ENCODE measurements at regions not wholly inside any gene's neighbourhood (a gene's known extent, or its start where the extent isn't known, plus 50 kb on each side); places are given as distances from the start of the nearest gene placed in this dataset.
"Not testable (repeated sequence)": the region's sequence is repeated elsewhere in the genome, so short reads cannot be mapped to it uniquely, and the experiment has no call there.

DNA sequence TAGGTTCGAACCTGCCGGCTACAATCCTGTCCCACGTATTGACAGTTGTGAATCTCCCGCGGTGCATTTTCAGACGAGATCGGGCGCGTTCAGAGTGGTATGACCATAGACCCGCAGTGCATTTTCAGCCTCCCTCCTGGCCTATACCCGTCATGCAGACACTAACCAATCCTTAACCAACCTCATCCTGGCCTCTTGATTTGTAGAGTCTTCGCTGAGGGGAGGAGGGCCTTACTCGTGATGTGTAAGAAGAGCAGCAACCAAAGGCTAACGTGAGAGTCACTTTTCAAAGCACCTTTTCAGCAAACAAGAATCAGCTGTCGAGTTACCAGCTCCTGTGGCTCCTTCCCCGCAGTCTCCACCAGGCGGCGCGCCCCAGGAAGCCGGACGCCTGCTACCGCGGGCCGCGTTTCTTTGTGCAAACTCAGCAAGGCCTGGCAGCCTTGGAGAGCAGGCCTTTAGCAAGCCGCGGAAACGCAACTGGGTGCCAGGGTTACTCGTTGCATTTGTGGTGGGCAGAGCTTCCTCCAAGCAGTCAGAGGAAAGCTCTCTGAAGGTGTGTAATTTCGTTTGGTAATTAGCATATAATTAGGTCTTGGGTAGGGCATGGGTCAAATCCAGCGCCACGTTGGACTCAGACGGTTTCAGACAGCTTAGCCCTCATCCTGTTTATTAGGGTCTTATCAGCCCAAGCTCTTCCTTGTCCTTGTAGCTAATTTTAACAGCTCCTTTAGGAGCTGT, 139.8 kb downstream of the OR2B2 start:
- DNase-seq (ENCODE audit: low spot score): peak; percentile 87

DNA sequence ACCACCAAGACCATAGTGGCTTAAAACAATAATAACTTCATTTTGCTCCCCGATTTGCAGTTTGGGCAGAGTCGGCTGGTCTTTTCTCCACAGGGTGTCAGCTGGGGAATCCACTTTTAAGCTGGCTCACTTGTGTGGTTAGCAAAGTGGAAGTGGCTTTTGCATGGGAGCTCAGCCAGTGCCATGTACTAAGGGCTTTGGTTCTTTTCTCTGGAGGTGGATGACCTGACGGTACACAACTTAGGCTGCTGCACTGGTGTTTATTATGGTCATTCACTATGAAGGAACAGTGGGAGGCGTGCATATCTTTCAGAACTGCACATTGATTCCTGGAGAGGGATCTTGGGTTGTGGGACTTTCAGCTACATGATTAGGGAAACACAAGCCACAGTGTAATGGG, 141.0 kb downstream of the OR2B2 start:
- no peak for DNase-seq (ENCODE audit: low spot score)

- DNase-seq (ENCODE audit: low spot score): no peak
These were observed 141.5 kb downstream of the OR2B2 start for GRCh38 chr6:27770724-27771123.

- DNase-seq (ENCODE audit: low spot score): no peak
These were observed 143.6 kb downstream of the OR2B2 start for GRCh38 chr6:27768556-27768955.

GRCh38 chr6:27767851-27768250, 144.3 kb downstream of the OR2B2 start:
- no peak for DNase-seq (ENCODE audit: low spot score)

- DNase-seq (ENCODE audit: low spot score): no peak
These were observed 145.8 kb downstream of the OR2B2 start for GRCh38 chr6:27766405-27766804.

DNA sequence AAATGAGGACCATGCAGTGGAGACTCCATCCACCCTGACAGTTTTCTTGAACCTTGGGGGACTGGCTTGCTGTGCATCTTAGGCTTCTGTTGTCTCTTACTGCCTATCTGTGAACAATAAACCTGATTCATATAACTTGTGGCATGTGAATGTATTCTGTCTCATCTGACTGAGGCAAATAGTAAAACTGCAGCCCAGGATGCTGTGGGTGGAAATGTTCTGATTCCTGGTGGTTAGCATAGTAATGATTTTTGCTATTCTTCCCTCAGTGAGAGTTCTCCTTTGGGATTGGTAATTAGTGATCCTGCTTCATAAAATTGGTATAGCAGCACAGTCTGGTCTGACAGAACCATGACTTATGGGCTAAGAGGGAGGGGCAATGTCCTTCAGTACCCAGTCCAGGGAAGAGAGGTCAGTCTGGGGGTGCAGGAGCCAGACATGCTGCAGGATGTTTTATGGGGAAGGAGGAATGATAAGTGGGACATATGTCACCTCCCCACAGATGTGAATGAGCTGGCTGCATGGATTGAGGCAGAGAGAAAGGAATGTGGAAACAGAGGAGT, 147.1 kb downstream of the OR2B2 start:
- DNase-seq (ENCODE audit: low spot score): no peak

- no peak for DNase-seq (ENCODE audit: low spot score)
These were observed 150.8 kb downstream of the OR2B2 start for GRCh38 chr6:27761391-27761790.

GRCh38 chr6:27760464-27760863, 151.7 kb downstream of the OR2B2 start:
- no peak for DNase-seq (ENCODE audit: low spot score)

GRCh38 chr6:27759930-27760329, 152.3 kb downstream of the OR2B2 start:
- DNase-seq (ENCODE audit: low spot score): no peak

DNA sequence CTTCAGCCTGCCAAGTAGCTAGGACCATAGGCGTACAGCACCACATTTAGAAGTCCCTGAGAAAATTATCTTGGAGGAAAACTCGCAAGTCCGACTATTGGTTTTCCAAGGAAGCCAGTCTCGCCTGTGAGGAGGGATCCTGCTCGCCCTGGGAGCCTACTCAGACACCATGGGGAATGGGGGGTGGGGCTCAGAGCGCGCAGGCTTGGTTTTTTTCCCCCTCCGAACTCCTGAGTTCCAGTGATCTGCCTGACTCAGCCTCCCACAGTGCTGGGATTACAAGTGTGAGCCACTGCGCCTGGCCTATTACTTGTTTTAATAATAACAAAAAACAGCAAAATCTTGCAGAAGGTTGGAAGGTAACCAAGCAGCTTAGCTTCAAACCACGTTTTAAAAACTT, 153.7 kb downstream of the OR2B2 start:
- DNase-seq (ENCODE audit: low spot score): no peak

DNA sequence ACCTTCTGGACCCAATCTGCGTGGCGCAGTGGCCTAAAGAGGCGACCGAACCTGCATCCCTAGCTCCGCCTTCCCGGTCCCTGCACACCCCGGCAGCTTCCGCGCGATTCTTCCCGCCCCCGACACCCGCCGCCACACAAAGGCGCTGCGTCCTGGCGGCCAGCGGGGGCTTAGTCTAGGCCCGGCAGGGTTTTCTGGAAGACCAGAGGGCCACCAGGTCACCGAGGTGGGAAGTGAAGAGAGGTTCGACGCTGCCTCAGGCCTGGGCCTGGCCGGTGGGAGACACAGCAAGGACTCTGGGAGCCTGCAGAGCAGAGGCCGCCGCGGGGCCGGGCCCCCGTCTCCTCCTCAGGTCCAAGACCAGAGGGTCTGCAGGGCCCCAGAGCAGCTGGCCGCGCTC, 154.9 kb downstream of the OR2B2 start:
- peak; percentile 59 for DNase-seq (ENCODE audit: low spot score)

DNA sequence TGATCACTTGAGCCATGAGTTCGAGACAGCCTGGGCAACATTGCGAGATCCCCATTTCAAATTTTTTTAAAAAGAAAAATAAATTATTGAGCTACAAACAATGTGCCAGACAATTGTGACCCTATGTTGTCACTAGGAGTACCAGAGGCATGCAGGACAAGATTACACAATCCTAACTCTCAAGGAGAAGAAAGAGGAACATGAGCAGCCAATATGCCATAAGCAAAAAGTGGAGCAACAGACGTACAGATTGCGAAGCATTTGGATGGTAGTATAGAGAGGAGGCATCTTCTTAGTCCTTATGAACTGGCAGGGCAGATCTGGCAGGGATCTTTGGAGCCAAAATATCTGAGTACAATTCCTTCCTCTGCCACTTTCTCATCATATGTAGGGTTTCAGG, 156.4 kb downstream of the OR2B2 start:
- no peak for DNase-seq (ENCODE audit: low spot score)

DNA sequence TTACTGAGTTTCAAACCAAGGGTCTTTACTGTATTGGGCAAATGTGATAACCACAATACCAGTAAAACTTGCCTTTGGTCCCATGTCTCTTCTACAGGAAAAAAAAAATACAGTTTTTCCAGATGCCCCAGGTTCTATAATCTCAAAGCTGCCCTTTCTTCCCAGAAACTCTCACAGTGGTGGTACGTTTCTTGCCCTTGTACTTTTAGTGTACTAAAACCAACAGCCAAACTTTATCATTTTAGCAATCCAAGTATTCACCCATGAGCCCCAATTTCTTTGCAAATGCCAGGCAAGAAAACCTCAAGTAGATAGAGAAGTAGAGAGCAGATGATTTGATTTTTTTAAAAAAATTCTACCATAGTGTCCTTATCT, 157.8 kb downstream of the OR2B2 start:
- no peak for DNase-seq (ENCODE audit: low spot score)

GRCh38 chr6:27753668-27754407, 158.4 kb downstream of the OR2B2 start:
- DNase-seq (ENCODE audit: low spot score): peak; percentile 95

DNA sequence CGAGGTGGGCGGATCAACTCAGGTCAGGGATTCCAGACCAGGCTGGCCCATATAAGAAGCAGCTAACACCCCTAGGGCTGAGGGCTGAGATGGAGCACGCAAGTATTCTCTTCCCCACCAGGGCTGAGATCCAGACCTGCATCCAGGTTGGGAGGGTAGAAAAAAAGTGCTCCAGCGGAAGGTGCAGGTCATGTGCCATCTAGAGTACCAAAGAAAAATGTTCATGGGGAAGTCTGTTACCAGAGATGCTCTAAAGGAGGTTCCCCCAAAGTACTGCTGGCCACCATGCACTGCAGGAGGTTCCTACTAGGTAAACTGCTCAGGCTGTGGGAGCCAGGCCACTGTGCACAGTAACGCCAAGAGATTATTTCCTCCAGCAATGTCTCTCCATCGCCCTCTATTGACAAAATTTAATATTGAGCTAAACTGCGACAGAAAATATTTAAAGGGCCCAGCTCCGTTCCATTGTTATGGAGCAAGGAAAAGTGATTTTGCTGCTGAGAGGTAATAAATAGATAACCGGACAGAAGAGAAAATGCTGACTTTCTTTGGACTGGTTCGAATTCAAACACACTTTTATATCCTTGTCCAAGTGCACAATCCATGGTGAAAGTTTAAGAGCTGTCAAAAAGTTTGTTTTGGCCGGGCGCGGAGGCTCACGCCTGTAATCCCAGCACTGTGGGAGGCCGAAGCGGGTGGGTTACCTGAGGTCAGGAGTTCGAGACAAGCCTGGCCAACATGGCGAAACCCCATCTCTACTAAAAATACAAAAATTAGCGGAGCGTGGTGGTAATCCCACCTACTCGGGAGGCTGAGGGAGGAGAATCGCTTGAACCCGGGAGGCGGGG, 159.9 kb downstream of the OR2B2 start:
- peak; percentile 88 for DNase-seq (ENCODE audit: low spot score)

DNA sequence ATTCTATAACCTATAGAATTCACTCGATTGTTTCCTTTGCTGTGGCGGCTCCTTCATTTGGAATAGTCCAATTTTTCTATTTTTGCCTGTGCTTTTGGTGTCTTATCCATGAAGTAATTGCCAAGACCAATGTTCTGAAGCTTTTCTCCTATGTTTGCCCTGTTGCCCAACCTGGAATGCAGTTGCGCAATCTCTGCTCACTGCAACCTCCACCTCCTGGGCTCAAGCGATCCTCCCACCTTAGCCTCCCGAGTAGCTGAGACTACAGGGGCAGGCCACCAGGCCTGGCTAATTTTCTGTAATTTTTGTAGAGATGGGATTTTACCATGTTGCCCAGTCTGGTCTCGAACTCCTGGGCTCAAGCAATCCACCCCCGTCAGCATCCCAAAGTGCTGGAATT, 163.5 kb downstream of the OR2B2 start:
- no peak for DNase-seq (ENCODE audit: low spot score)

DNA sequence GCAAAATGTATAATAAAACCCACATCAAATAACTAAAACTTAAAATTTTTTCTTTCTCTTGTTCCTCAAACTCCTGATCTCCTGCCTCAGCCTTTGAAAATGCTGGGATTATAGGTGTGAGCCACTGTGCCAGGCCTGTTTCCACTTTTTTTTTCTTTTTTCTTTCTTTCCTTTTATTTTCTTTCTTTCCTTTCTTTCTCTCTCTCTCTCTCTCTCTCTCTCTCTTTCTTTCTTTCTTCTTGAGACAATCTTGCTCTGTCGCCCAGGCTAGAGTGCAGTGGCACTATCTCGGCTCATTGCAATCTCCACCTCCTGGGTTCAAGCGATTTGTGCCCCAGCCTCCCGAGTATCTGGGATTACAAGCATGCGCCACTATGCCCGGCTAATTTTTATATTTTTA, 164.6 kb downstream of the OR2B2 start:
- DNase-seq (ENCODE audit: low spot score): no peak

DNA sequence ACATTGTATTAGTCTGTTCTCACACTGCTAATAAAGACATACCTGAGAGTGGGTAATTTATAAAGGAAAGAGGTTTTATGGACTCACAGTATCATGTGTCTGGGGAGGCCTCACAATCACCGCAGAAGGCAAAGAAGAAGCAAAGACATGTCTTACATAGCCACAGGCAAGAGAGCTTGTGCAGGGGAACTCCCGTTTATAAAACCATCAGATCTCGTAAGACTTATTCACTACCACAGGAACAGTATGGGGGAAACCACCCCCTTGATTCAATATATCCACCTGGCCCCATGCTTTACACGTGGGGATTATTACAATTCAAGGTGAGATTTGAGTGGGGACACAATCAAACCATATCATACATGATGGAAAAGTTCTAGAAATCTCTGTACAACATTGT, 165.3 kb downstream of the OR2B2 start:
- not testable (repeated sequence) for DNase-seq (ENCODE audit: low spot score)

GRCh38 chr6:27743787-27744186, 168.4 kb downstream of the OR2B2 start:
- DNase-seq (ENCODE audit: low spot score): no peak

DNA sequence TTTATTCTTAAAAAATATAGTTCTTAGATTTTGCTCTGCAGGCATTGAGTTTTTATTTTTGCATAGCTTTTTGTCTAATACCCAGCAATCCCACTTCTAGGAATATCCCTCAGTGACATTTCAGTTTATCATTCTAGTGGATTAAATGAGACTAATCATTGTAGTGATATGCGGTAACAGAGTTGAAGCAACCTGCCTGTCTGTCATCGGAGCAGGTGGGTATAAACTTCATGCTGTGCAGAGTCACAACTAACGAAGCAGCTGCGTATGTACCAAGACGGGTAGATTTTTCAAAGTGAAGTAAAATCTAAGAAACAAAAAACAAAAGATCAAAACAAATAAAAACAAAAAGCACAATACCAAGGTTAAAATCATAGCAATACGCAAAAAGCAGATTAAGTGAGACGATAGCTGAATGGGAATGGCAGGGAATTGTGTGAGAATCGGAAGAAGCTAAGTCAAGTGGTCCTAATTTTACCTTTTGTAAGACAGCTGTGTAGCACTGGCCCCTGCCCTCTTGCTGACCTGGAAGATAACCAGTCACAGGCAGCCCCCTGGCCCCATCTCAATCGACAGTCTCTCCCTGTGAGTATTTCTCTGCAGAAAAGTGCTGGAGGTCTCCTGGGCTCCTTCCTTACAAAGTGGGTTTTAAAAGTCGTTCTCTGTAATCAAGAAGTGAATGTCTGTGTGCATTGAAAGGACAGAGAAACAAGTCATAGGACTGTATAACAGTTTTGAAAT, 169.2 kb downstream of the OR2B2 start:
- DNase-seq (ENCODE audit: low spot score): no peak

GRCh38 chr6:27739902-27740301, 172.3 kb downstream of the OR2B2 start:
- DNase-seq (ENCODE audit: low spot score): not testable (repeated sequence)

Data from RKO (cell line).